GM19023 (cell line): ENCODE measurements at regions not wholly inside any gene's neighbourhood (a gene's known extent, or its start where the extent isn't known, plus 50 kb on each side); places are given as distances from the start of the nearest gene placed in this dataset.
"Not testable (repeated sequence)": the region's sequence is repeated elsewhere in the genome, so short reads cannot be mapped to it uniquely, and the experiment has no call there.

Experiments
- ATAC-seq: cut with Tn5 transposase; IDR thresholded peaks from one replicate; pipeline ENCODE4 v1.9.1; 2021; ENCODE audit warnings: mild to moderate bottlenecking, moderate library complexity; ENCODE audit not compliant: unreplicated experiment

DNA sequence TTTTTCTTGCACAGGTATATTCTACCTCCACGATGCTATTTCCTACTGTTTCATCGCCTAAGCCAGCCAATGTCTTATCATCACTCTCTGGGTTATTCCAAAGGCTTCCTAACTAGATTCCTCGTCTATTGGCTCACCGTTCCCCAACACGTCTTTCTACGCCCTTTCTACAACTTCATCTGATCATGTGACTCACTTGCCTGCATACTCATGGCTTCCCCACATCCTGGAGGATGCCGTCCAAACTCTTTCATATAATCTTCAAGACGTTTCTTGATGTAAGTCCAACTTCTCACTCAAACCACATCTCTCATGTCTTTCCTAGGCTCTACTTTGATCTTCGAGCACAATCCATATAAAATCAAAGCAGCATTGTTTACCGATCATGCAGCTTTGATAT is 322.0 kb upstream of the PPARGC1A start:
- ATAC-seq: no peak

DNA sequence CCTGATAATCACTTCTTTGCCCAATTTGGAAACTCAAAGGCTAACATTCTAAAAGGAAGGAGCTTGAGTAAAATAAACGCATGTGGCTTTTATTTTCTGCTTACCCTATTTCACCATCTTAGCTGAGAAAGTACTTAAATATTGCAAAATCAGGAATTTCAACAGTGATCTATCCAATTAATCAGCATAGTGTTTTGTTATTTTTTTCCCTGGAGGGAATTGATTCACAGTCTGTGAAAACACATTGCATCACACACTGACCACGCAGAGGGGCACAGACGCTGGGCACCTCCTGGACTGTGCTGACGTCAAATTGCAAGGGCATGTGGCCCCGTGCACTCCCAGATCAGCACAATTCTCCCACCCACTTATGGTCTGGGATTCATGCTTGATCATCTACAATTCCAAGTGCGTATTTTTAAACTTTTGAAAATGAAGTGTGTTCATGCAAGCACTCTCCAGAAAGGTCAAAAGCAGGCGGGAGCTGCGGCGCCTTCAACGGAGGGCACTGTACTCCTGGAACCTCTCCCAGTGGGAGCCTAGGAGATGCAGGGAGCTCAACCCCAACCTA is 320.6 kb upstream of the PPARGC1A start:
- ATAC-seq: no peak

- ATAC-seq: no peak
Observed at GRCh38 chr4:24209906-24210305, 320.1 kb upstream of the PPARGC1A start.

- ATAC-seq: no peak
Observed at GRCh38 chr4:24209131-24209530, 319.3 kb upstream of the PPARGC1A start.

DNA sequence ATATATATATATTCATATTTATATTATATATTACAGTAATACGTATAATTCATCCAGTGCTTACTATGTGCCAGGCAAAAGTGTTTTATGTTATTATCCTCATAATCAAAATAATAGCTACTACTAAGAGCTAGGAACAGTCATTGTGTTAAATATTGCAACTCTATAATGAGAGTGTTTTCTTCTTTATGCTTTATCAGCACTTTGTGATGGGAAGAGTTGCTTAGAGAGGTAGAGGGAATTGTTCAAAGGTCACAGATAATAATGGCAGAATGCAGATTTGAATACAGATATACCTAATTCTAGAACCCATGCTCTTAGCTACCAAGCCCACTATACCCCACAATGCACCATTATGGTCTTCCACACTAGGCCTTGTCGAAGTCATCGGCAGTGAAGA is 318.8 kb upstream of the PPARGC1A start:
- no peak for ATAC-seq

DNA sequence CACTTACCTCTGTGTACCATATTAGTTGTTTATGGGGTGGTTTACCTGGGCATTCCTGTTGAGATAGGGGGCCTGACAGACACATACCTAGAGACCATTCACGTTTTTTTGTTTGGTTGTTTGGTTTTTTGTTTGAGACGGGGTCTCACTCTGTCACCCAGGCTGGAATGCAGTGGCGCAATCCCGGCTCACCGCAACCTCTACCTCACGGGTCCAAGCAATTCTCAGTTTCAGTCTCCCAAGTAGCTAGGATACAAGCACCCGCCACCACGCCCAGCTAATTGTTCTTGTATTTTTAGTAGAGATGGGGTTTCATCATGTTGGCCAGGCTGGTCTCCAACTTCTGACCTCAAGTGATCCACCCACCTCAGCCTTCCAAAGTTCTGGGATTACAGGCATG is 314.9 kb upstream of the PPARGC1A start:
- ATAC-seq: not testable (repeated sequence)

- ATAC-seq: no peak
Observed at GRCh38 chr4:24203926-24204325, 314.1 kb upstream of the PPARGC1A start.

- ATAC-seq: no peak
Observed at GRCh38 chr4:24202579-24202978, 312.7 kb upstream of the PPARGC1A start.

DNA sequence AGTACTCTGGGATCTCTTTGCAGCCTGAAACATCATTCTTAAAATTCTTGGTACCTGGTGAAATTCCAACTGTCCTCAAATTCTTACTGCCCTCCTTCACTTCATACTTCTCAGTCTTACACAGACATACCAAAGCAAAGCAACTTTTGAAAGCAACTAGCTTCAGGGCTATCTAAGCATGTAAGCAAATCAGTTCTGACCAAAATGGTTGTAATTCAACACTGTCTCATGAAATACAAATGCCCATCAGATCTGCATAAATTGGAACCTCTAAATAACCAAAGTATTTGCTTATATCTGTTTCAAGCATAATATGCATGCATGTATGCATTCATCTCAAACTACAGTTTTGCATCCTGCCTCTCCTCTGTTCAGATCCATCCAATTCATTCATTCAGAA is 308.1 kb upstream of the PPARGC1A start:
- ATAC-seq: no peak

DNA sequence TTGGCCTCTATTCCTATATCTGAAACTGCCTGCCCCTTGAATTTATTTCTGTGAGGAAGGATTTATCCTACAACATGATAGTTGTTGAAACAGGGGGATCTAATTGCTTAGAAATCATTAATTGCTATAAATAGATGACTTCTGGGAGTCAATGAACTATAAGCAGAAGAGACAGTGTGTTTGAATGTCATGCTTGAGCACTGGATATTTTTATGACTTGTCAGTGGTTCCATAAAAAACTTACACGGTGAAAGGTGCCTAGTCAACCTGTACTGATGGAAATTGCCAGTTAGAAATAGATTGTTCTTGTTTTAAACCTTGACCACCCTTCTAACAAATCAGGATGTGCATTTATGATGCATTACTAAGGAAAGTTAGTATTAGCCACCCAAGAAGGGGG is 306.9 kb upstream of the PPARGC1A start:
- ATAC-seq: no peak

DNA sequence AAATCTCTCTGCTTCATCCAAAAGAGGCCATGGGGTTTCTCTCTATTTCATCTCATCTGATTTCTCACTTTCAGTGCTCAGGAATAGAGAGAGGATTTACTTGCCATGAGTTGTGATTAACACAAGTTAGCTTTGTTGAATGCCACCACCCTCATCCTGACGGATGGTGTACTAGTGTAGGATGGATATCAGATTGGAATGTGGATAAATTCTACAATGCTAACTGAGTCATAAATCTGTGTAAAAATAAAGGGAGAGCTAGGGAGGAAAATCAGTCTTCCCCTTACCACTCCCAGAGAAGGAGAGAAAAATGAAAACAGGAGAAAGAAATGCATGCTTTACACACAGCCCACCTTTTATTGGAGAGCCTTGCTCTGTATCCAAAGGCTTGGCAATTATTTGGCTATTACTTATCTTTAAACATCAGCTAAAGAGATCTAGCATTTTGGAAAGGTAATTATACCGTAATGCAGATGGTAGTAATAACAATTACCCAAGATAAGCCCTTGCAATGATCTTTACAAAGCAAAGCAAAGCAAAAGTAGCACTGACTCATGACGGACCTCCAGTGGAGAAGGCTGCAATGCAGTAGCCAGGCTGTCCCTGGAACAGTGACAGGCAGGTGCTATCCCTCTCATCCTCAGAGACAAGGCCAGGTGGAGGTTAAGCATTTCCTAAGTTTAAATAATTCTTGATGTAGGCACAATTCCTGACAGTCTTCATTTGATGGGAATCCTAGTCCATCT is 306.3 kb upstream of the PPARGC1A start:
- no peak for ATAC-seq

GRCh38 chr4:24192018-24192641 is 302.3 kb upstream of the PPARGC1A start:
- ATAC-seq: no peak

DNA sequence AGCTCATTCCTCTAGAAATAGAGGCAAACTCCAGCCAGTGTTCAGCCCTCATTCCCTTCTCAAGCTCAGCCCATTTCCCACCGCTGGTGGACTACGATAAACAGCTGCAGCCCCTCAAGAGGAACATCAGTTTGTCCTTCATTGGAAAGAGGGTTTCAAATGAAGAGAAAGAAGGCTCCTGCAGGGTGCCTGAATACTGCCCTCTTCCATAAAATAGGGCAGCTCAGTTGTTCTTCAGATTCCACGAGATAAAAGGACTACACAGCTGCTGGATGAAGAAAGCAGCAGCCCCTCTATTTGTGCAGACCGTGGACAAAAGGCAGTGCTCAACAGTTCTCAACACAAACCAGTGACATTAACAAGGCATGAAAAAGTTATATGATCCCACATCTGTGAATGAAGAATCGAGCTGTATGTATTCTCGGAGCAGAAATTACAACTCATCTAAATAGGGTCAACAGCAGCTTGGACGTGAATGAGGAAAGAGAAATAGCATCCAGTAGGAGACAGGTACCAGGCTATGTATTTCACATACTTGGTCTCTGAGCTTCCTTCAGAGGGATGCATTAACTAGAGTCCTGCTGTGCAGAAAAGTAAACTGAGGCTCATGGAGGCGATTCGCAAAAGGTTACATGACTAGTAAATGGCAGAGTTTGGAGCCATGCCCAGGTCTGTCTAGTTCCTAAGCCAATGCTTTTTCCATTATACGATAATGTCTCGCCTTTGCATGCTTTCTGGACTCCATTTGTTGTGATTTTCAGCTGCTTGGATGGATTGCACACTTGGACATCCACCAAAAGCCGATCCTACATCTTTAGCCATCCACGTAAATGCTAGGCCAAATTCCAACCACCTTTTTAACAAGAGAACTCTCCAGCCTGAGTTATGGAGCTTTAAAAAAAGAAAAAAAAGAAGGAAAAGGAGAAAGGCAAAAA is 301.2 kb upstream of the PPARGC1A start:
- ATAC-seq: no peak

DNA sequence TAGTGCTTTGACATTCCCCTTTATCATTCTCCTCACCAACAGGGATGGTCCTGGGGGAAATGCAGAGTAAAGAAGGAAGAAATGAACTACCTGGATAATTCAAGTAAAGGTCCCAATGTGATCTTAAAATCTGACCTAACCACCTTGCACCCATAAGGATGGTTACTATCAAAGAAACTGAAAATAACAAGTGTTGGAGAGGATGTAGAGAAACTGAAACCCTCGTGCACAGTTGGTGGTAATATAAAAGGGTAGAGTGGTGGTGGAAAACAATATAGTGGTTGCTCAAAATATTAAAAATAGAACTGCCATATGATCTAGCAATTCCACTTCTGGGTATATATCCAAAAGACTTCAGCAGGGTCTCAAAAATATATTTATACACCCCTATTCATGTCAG is 298.6 kb upstream of the PPARGC1A start:
- no peak for ATAC-seq

GRCh38 chr4:24186466-24186865 is 296.6 kb upstream of the PPARGC1A start:
- ATAC-seq: no peak

DNA sequence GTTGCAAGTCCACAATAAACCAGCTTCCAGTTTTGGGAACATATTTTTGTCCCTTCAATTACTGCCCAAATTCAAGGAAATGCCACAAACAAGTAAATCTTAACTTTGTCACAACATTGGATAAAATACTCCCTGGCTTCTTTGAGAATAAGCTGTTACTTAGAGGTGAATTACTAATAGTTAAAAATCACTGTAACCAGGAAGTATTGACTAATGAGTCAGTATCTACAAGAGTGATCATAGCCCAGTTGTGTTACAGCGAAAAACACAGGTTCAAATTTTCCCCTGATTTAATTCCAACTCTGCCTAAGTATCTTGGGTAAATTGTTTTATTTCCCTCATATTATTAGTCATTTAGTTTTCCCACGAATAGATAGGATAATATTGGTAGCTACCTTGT is 291.2 kb upstream of the PPARGC1A start:
- ATAC-seq: no peak

GRCh38 chr4:24180586-24180985 is 290.7 kb upstream of the PPARGC1A start:
- no peak for ATAC-seq

- no peak for ATAC-seq
Observed at GRCh38 chr4:24179201-24179840, 289.5 kb upstream of the PPARGC1A start.

DNA sequence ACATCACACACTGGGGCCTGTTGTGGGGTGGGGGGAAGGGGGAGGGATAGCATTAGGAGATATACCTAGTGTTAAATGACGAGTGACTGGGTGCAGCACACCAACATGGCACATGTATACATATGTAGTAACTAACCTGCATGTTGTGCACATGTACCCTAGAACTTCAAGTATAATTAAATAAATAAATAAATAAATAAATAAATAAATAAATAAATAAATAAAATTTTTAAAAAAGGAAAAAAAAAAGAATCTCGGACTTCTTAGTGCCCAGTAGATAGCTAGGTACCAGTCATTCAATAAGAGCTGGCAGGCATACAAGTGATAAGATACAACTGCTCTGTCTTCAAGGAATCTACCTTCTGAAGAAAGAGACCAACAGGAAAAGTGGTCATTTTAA is 287.6 kb upstream of the PPARGC1A start:
- ATAC-seq: not testable (repeated sequence)

DNA sequence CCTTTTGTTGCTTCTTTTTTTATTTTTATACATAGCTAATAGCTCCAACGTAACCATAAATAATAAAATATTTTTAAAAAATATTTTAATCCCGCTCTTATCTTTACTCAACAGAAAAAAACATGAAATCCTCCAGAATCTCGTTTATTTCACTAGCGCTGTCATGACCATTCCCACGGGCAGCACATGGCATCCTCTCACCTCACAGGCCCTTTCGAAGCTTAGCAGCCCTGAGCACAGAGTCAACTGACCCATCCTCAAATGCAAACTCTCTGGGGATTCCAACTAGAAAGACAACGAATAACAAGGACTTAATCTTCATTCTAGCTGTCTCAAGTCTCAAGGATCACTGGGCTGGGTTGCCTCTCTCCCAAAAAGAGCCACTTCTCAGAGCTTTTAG is 285.9 kb upstream of the PPARGC1A start:
- ATAC-seq: no peak

- ATAC-seq: no peak
Observed at GRCh38 chr4:24174602-24175001, 284.8 kb upstream of the PPARGC1A start.
